Stimulated activated naive CD8-positive, alpha-beta T cell treated with anti-CD3 and anti-CD28 coated beads, Interleukin-15, Interleukin-2, amounts not matched to agents 100 U/mL and 50 U/mL, for 24 hours (primary cell): ENCODE measurements at regions not wholly inside any gene's neighbourhood (a gene's known extent, or its start where the extent isn't known, plus 50 kb on each side); places are given as distances from the start of the nearest gene placed in this dataset.
"Not testable (repeated sequence)": the region's sequence is repeated elsewhere in the genome, so short reads cannot be mapped to it uniquely, and the experiment has no call there.

ENCODE experiments used
- ATAC-seq: fragments of 150-1000 bp; cut with Tn5 transposase; one replicate; pipeline ENCODE4 v1.10.0; 2021
- DNase-seq: peaks from one replicate; pipeline ENCODE4 v3.0.0; 2021

GRCh38 chr9:95391271-95391670 lies 73.8 kb upstream of the FANCC start:
- DNase-seq, ATAC-seq: not testable (repeated sequence)

GRCh38 chr9:95389373-95389772 lies 71.9 kb upstream of the FANCC start:
- DNase-seq (no peak), ATAC-seq (no peak)

- DNase-seq (no peak), ATAC-seq (no peak)
Observed at GRCh38 chr9:95386843-95387242, 69.3 kb upstream of the FANCC start.

GRCh38 chr9:95385521-95385920 lies 68.0 kb upstream of the FANCC start:
- no peak for DNase-seq
- ATAC-seq = no peak

GRCh38 chr9:95383845-95384244 lies 66.3 kb upstream of the FANCC start:
- ATAC-seq (no peak), DNase-seq (no peak)

- DNase-seq = no peak
- ATAC-seq = no peak
Observed at GRCh38 chr9:95383185-95383676, 65.7 kb upstream of the FANCC start.

- no peak for DNase-seq
- ATAC-seq = no peak
Observed at GRCh38 chr9:95382433-95382832, 64.9 kb upstream of the FANCC start.

- DNase-seq = no peak
- no peak for ATAC-seq
Observed at GRCh38 chr9:95381221-95381620, 63.7 kb upstream of the FANCC start.

- peak; percentile 59 for ATAC-seq
- DNase-seq = peak; percentile 10
Observed at GRCh38 chr9:95379630-95380029, 62.1 kb upstream of the FANCC start.

GRCh38 chr9:95373782-95374487 lies 56.4 kb upstream of the FANCC start:
- DNase-seq (no peak), ATAC-seq (no peak)

GRCh38 chr9:95373069-95373681 lies 55.7 kb upstream of the FANCC start:
- DNase-seq = no peak
- no peak for ATAC-seq

- no peak for DNase-seq
- no peak for ATAC-seq
Observed at GRCh38 chr9:95370064-95370463, 52.6 kb upstream of the FANCC start.

GRCh38 chr9:95368377-95369160 lies 51.1 kb upstream of the FANCC start:
- no peak for ATAC-seq

More at GRCh38 chr9:95368377-95369160, 51.1 kb upstream of the FANCC start:
- DNase-seq = no peak
